SK-N-SH treated with all-trans-retinoic acid at 6 μM for 48 hours (cell line): ENCODE measurements at regions not wholly inside any gene's neighbourhood (a gene's known extent, or its start where the extent isn't known, plus 50 kb on each side); places are given as distances from the start of the nearest gene placed in this dataset.

Source experiments
- ATAC-seq: fragments of 200-7000 bp; cut with Tn5 transposase; 3 replicates; pipeline ENCODE4 v1.9.1; 2020; ENCODE audit warnings: mild to moderate bottlenecking, moderate library complexity
- BACH2 ChIP-seq: fragments of 250-450 bp; sonication (Bioruptor Pico); IDR thresholded peaks from 2 replicates; pipeline ENCODE4 v1.9.0; 2021; ENCODE audit warnings: mild to moderate bottlenecking, borderline replicate concordance
- CREB5 ChIP-seq: fragments of 250-450 bp; sonication (Bioruptor Pico); IDR thresholded peaks from 2 replicates; pipeline ENCODE4 v1.5.1; 2020; ENCODE audit warnings: low read depth, mild to moderate bottlenecking, moderate library complexity
- CSDC2 ChIP-seq: fragments of 250-450 bp; sonication (Bioruptor Pico); IDR thresholded peaks from 2 replicates; pipeline ENCODE4 v1.5.0; 2020; ENCODE audit warnings: mild to moderate bottlenecking, moderate library complexity
- CSRNP3 ChIP-seq: fragments of 250-450 bp; sonication (Bioruptor Pico); IDR thresholded peaks from 2 replicates; pipeline ENCODE4 v1.5.1; 2021; ENCODE audit warnings: mild to moderate bottlenecking, moderate library complexity
- ESRRG ChIP-seq: fragments of 250-450 bp; sonication (Bioruptor Pico); IDR thresholded peaks from 2 replicates; pipeline ENCODE4 v1.6.1; 2021; ENCODE audit warnings: mild to moderate bottlenecking
- GLIS3 ChIP-seq: fragments of 250-450 bp; sonication (Bioruptor Pico); IDR thresholded peaks from 2 replicates; pipeline ENCODE4 v1.5.0; 2020; ENCODE audit warnings: mild to moderate bottlenecking, moderate library complexity
- ISL1 ChIP-seq: fragments of 250-450 bp; sonication (Bioruptor Pico); IDR thresholded peaks from 2 replicates; pipeline ENCODE4 v2.1.2; 2022; ENCODE audit warnings: mild to moderate bottlenecking, moderate library complexity
- OSR1 ChIP-seq: fragments of 250-450 bp; sonication (Bioruptor Pico); IDR thresholded peaks from 2 replicates; pipeline ENCODE4 v1.8.0; 2022; ENCODE audit warnings: moderate library complexity, mild to moderate bottlenecking, inconsistent platforms
- POU6F1 ChIP-seq: fragments of 250-450 bp; sonication (Bioruptor Pico); IDR thresholded peaks from 2 replicates; pipeline ENCODE4 v1.8.0; 2021; ENCODE audit warnings: low read depth, mild to moderate bottlenecking, moderate library complexity, borderline replicate concordance
- PPARA ChIP-seq: fragments of 250-450 bp; sonication (Bioruptor Pico); IDR thresholded peaks from 2 replicates; pipeline ENCODE4 v1.5.0; 2020; ENCODE audit warnings: mild to moderate bottlenecking, borderline replicate concordance
- RARB ChIP-seq: fragments of 250-450 bp; sonication (Bioruptor Pico); IDR thresholded peaks from 2 replicates; pipeline ENCODE4 v1.8.0; 2021; ENCODE audit warnings: mild to moderate bottlenecking, moderate library complexity
- SNAI2 ChIP-seq: fragments of 250-450 bp; sonication (Bioruptor Pico); IDR thresholded peaks from 2 replicates; pipeline ENCODE4 v1.5.0; 2020; ENCODE audit warnings: mild to moderate bottlenecking, moderate library complexity
- TCF4 ChIP-seq: fragments of 250-450 bp; sonication (Bioruptor Pico); IDR thresholded peaks from 2 replicates; pipeline ENCODE4 v1.8.0; 2021; ENCODE audit warnings: mild to moderate bottlenecking, moderate library complexity, borderline replicate concordance
- TOX ChIP-seq: fragments of 250-450 bp; sonication (Bioruptor Pico); IDR thresholded peaks from 2 replicates; pipeline ENCODE4 v1.8.0; 2021; ENCODE audit warnings: mild to moderate bottlenecking, moderate library complexity, borderline replicate concordance
- TSHZ2 ChIP-seq: fragments of 250-450 bp; sonication (Bioruptor Pico); IDR thresholded peaks from 2 replicates; pipeline ENCODE4 v1.5.0; 2020; ENCODE audit warnings: mild to moderate bottlenecking, moderate library complexity
- ZC3H10 ChIP-seq: fragments of 250-450 bp; sonication (Bioruptor Pico); IDR thresholded peaks from 2 replicates; pipeline ENCODE4 v1.5.1; 2021; ENCODE audit warnings: mild to moderate bottlenecking, moderate library complexity
- ZFP3 ChIP-seq: fragments of 250-450 bp; sonication (Bioruptor Pico); IDR thresholded peaks from 2 replicates; pipeline ENCODE4 v1.5.0; 2020; ENCODE audit warnings: mild to moderate bottlenecking, moderate library complexity
- ZFP30 ChIP-seq: fragments of 450-650 bp; formaldehyde crosslinking; IDR thresholded peaks from 2 replicates; pipeline ENCODE4 v1.5.0; 2022; ENCODE audit warnings: mild to moderate bottlenecking, moderate library complexity
- ZNF565 ChIP-seq: fragments of 450-650 bp; formaldehyde crosslinking; conservative IDR thresholded peaks from 2 replicates; pipeline ENCODE4 v1.5.0; 2020; ENCODE audit warnings: low read depth, mild to moderate bottlenecking, moderate library complexity
- ZNF8 ChIP-seq: fragments of 450-650 bp; formaldehyde crosslinking; IDR thresholded peaks from 2 replicates; pipeline ENCODE4 v1.5.0; 2020; ENCODE audit warnings: mild to moderate bottlenecking, moderate library complexity

- no peak for TF ChIP-seq ISL1
- TF ChIP-seq CSDC2: no peak
- TF ChIP-seq PPARA (CRISPR knock-in tag): no peak
- no peak for TF ChIP-seq ESRRG
- no peak for TF ChIP-seq BACH2 (CRISPR knock-in tag)
- no peak for TF ChIP-seq GLIS3 (CRISPR knock-in tag)
- no peak for TF ChIP-seq ZFP30
- no peak for TF ChIP-seq CREB5 (CRISPR knock-in tag)
- no peak for TF ChIP-seq OSR1 (CRISPR knock-in tag)
- TF ChIP-seq TOX: no peak
- TF ChIP-seq ZNF8 (CRISPR knock-in tag): no peak
- no peak for TF ChIP-seq CSRNP3
- TF ChIP-seq RARB (CRISPR knock-in tag): no peak
- TF ChIP-seq ZNF565 (CRISPR knock-in tag): no peak
- no peak for TF ChIP-seq TSHZ2 (CRISPR knock-in tag)
- no peak for TF ChIP-seq TCF4 (CRISPR knock-in tag)
- TF ChIP-seq, all 23 proteins: peak for 0
Measured at GRCh38 chr2:223519471-223519870, 82.7 kb downstream of the SCG2 start.

GRCh38 chr2:223522796-223523195, 79.4 kb downstream of the SCG2 start:
- TF ChIP-seq SNAI2 (CRISPR knock-in tag): no peak
- no peak for TF ChIP-seq CREB5 (CRISPR knock-in tag)
- TF ChIP-seq POU6F1 (CRISPR knock-in tag): no peak
- TF ChIP-seq TCF4 (CRISPR knock-in tag): no peak
- TF ChIP-seq ZFP3 (CRISPR knock-in tag): no peak
- TF ChIP-seq TSHZ2 (CRISPR knock-in tag): no peak
- no peak for TF ChIP-seq OSR1 (CRISPR knock-in tag)
- no peak for TF ChIP-seq ESRRG
- no peak for TF ChIP-seq ZC3H10 (CRISPR knock-in tag)
- no peak for TF ChIP-seq ZNF565 (CRISPR knock-in tag)
- no peak for TF ChIP-seq GLIS3 (CRISPR knock-in tag)

More at GRCh38 chr2:223519471-223519870, 82.7 kb downstream of the SCG2 start:
- ATAC-seq: no peak

More at GRCh38 chr2:223522796-223523195, 79.4 kb downstream of the SCG2 start:
- ATAC-seq: no peak
